NCI-H82 (cell line): ENCODE measurements at regions not wholly inside any gene's neighbourhood (a gene's known extent, or its start where the extent isn't known, plus 50 kb on each side); places are given as distances from the start of the nearest gene placed in this dataset.

Experiments
- DNase-seq: peaks from one replicate; lab custom pipeline; 2025; lab: John Stamatoyannopoulos, UW

- DNase-seq, result peak; percentile 42
Observed at GRCh38 chr13:64446372-64446771, 2783.8 kb downstream of the PCDH9 start.

- peak; percentile 19 for DNase-seq
Observed at GRCh38 chr13:64441740-64442139, 2788.4 kb downstream of the PCDH9 start.

GRCh38 chr13:64438084-64438483, 2792.1 kb downstream of the PCDH9 start:
- DNase-seq, result peak; percentile 12

GRCh38 chr13:64429691-64430090, 2800.4 kb downstream of the PCDH9 start:
- no peak for DNase-seq

- DNase-seq, result peak; percentile 32
Observed at GRCh38 chr13:64428196-64428595, 2801.9 kb downstream of the PCDH9 start.

- DNase-seq, result no peak
Observed at GRCh38 chr13:64423467-64423866, 2806.7 kb downstream of the PCDH9 start.

- no peak for DNase-seq
Observed at GRCh38 chr13:64420181-64420580, 2810.0 kb downstream of the PCDH9 start.

- no peak for DNase-seq
Observed at GRCh38 chr13:64417581-64417980, 2812.6 kb downstream of the PCDH9 start.

GRCh38 chr13:64414381-64414780, 2815.8 kb downstream of the PCDH9 start:
- no peak for DNase-seq

GRCh38 chr13:64413529-64413928, 2816.6 kb downstream of the PCDH9 start:
- no peak for DNase-seq

- no peak for DNase-seq
Observed at GRCh38 chr13:64410276-64411053, 2819.7 kb downstream of the PCDH9 start.

GRCh38 chr13:64397701-64398100, 2832.4 kb downstream of the PCDH9 start:
- no peak for DNase-seq

GRCh38 chr13:64377606-64378005, 2852.5 kb downstream of the PCDH9 start:
- DNase-seq, result no peak

- DNase-seq, result no peak
Observed at GRCh38 chr13:64371461-64371860, 2858.7 kb downstream of the PCDH9 start.

GRCh38 chr13:64371045-64371444, 2859.1 kb downstream of the PCDH9 start:
- DNase-seq, result no peak

GRCh38 chr13:64369121-64369520, 2861.0 kb downstream of the PCDH9 start:
- DNase-seq, result no peak

- DNase-seq, result no peak
Observed at GRCh38 chr13:64362564-64362963, 2867.6 kb downstream of the PCDH9 start.

- no peak for DNase-seq
Observed at GRCh38 chr13:64347664-64348063, 2882.5 kb downstream of the PCDH9 start.

GRCh38 chr13:64339373-64340063, 2890.6 kb downstream of the PCDH9 start:
- no peak for DNase-seq

GRCh38 chr13:64338671-64339070, 2891.5 kb downstream of the PCDH9 start:
- DNase-seq, result no peak

GRCh38 chr13:64333888-64334287, 2896.2 kb downstream of the PCDH9 start:
- no peak for DNase-seq

GRCh38 chr13:64332048-64332447, 2898.1 kb downstream of the PCDH9 start:
- no peak for DNase-seq

- no peak for DNase-seq
Observed at GRCh38 chr13:64327505-64328194, 2902.5 kb downstream of the PCDH9 start.
